ENCODE measurements at regions not wholly inside any gene's neighbourhood (a gene's known extent, or its start where the extent isn't known, plus 50 kb on each side); places are given as distances from the start of the nearest gene placed in this dataset.
A peak's percentile ranks its signal among the peaks of the same experiment; 100 is the strongest.

DNA sequence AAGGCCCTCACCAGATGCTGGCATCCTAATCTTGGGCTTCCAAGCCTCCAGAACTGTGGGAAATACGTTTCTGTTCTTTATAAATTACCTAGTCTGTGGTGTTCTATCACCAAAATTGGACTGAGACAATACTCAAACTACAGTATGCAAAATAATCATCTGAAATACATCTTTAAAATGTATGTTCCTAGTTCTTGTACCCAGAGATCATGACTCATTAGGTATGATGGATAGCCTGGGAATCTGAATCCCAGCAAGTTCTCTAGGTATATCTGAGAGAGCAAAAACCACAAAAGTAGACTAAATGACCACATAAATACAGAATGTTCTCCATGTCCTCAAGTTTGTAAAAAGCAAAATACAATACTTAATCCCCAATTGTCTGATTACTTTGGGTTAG is 166.3 kb downstream of the YIPF5 start:
- Histone ChIP-seq H3K27ac (ENCODE audit: low read depth in 2 of 2, low read length in 1 of 2) (no peak overlapping the region), H3K9me2 (no peaks in the 10 kb centered on the region), H4K20me1 (ENCODE audit: insufficient read depth) (no peaks in the 10 kb centered on the region), H3F3A (replicated peaks; ENCODE audit: insufficient read depth) (no peaks in the 10 kb centered on the region), H3K4me3 (ENCODE audit: low read depth in 2 of 2, low read length in 1 of 2) (no peak overlapping the region), H3K4me1 (ENCODE audit: control insufficient read depth in 1 of 2, insufficient read depth in 2 of 2, low read depth in 1 of 2, low read length in 1 of 2) (no peaks in the 10 kb centered on the region), H3K9ac (no peak overlapping the region), H3K4me2 (no peak overlapping the region), H2AFZ (ENCODE audit: low read depth) (no peak overlapping the region), H3K36me3 (replicated peaks in 1 of 2; ENCODE audit: control insufficient read depth in 1 of 2, insufficient read depth in 2 of 2, low read length in 1 of 2) (no peaks in the 10 kb centered on the region), H3K79me2 (ENCODE audit: insufficient read depth) (no peaks in the 10 kb centered on the region), H3K9me3 (peaks cover 2% of the 10 kb centered on the region; the same call in 1 of the 2 replicates), H3K27me3 (ENCODE audit: insufficient read depth) (no peaks in the 10 kb centered on the region)
- TF ChIP-seq RXRA (IDR thresholded peaks at IDR 0.05; ENCODE audit: borderline replicate concordance, low read depth) (no peak), JUND (IDR thresholded peaks at IDR 0.05) (peak; percentile 50), TCF12 (IDR thresholded peaks at IDR 0.05) (peak; percentile 20; the same call in 1 of the 2 replicates), FOSL2 (IDR thresholded peaks at IDR 0.05; ENCODE audit: borderline replicate concordance, low read depth) (peak; percentile 52; the same call in 1 of the 2 replicates)
- TF ChIP-seq, protein P1, sequence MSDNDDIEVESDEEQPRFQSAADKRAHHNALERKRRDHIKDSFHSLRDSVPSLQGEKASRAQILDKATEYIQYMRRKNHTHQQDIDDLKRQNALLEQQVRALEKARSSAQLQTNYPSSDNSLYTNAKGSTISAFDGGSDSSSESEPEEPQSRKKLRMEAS (IDR thresholded peaks at IDR 0.05; ENCODE audit: low read depth), result no peak
- TF ChIP-seq, protein P2, sequence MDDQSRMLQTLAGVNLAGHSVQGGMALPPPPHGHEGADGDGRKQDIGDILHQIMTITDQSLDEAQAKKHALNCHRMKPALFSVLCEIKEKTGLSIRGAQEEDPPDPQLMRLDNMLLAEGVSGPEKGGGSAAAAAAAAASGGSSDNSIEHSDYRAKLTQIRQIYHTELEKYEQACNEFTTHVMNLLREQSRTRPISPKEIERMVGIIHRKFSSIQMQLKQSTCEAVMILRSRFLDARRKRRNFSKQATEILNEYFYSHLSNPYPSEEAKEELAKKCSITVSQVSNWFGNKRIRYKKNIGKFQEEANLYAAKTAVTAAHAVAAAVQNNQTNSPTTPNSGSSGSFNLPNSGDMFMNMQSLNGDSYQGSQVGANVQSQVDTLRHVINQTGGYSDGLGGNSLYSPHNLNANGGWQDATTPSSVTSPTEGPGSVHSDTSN (IDR thresholded peaks at IDR 0.05), result peak; percentile 62
- WGBS (ENCODE audit: low lambda C conversion rate), result 44% methylated on average over 1 of the region's 1 CpG
- ChIA-PET POLR2A (no interaction called here), CTCF (no interaction called here)
- no peak for DNase-seq

DNA sequence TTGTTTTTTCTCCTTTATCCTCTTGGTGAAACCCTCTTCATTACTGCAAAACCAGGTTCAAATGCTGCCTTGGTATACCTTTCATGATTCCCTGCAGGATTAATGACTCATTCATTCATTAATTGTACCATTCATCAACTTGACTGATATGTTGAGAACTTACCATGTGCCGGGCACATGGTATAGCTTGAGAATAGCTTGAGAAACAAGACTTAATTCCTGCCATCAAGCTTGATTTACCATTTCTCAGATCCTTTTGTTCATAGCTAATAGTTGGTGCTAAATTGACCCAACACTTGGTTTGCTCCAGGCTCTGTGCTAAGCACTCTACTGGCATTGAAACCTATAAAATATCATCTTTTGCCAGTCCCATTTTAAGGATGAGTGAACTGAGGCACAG is 165.7 kb downstream of the YIPF5 start:
- CTCF ChIA-PET, result interaction anchor here (1.2 kb wide), 1 partner anchor 9 kb away, joined by 3 read pairs; no protein-coding TSS in a partner anchor
- H3K9me3 ChIP-seq, result peaks cover 2% of the 10 kb centered on the region; the same call in 1 of the 2 replicates
- no peak overlapping the region for H3K4me3 ChIP-seq (ENCODE audit: low read depth in 2 of 2, low read length in 1 of 2)
- no peaks in the 10 kb centered on the region for H3K27me3 ChIP-seq (ENCODE audit: insufficient read depth)
- TF ChIP-seq, protein P3, sequence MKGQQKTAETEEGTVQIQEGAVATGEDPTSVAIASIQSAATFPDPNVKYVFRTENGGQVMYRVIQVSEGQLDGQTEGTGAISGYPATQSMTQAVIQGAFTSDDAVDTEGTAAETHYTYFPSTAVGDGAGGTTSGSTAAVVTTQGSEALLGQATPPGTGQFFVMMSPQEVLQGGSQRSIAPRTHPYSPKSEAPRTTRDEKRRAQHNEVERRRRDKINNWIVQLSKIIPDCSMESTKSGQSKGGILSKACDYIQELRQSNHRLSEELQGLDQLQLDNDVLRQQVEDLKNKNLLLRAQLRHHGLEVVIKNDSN (IDR thresholded peaks at IDR 0.05; ENCODE audit: borderline replicate concordance, low read depth), result no peak
- no peak for TF ChIP-seq FOXJ3 (CRISPR knock-in tag; IDR thresholded peaks at IDR 0.05)
- no peak for TF ChIP-seq EP300 (IDR thresholded peaks at IDR 0.05; ENCODE audit: borderline replicate concordance in 1 of 2, low read depth in 1 of 2, low read length in 1 of 2)
- no peak for TF ChIP-seq JUND (IDR thresholded peaks at IDR 0.05)
- TF ChIP-seq CHD2 (IDR thresholded peaks at IDR 0.05; ENCODE audit: low read length, partially characterized antibody), result no peak
- TF ChIP-seq, protein P4, sequence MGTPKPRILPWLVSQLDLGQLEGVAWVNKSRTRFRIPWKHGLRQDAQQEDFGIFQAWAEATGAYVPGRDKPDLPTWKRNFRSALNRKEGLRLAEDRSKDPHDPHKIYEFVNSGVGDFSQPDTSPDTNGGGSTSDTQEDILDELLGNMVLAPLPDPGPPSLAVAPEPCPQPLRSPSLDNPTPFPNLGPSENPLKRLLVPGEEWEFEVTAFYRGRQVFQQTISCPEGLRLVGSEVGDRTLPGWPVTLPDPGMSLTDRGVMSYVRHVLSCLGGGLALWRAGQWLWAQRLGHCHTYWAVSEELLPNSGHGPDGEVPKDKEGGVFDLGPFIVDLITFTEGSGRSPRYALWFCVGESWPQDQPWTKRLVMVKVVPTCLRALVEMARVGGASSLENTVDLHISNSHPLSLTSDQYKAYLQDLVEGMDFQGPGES (IDR thresholded peaks at IDR 0.05; ENCODE audit: low read depth, low read length), result no peak
- no peak for TF ChIP-seq EZH2phosphoT487 (IDR thresholded peaks at IDR 0.05; ENCODE audit: borderline replicate concordance, low read depth)
- no peak for TF ChIP-seq FOXM1 (IDR thresholded peaks at IDR 0.05; ENCODE audit: low read depth)
- no peak for DNase-seq
- no peaks in the 10 kb centered on the region for H3K79me2 ChIP-seq (ENCODE audit: insufficient read depth)
- H4K20me1 ChIP-seq (ENCODE audit: insufficient read depth), result no peaks in the 10 kb centered on the region
- POLR2A ChIA-PET, result no interaction called here
- H3K27ac ChIP-seq (ENCODE audit: low read depth in 2 of 2, low read length in 1 of 2), result no peak overlapping the region
- H2AFZ ChIP-seq (ENCODE audit: low read depth), result no peak overlapping the region
- H3K4me2 ChIP-seq, result no peak overlapping the region
- no peaks in the 10 kb centered on the region for H3K36me3 ChIP-seq (replicated peaks in 1 of 2; ENCODE audit: control insufficient read depth in 1 of 2, insufficient read depth in 2 of 2, low read length in 1 of 2)
- H3K4me1 ChIP-seq (ENCODE audit: control insufficient read depth in 1 of 2, insufficient read depth in 2 of 2, low read depth in 1 of 2, low read length in 1 of 2), result no peaks in the 10 kb centered on the region
- no peaks in the 10 kb centered on the region for H3K9me2 ChIP-seq
- no peak overlapping the region for H3K9ac ChIP-seq
- no peaks in the 10 kb centered on the region for H3F3A ChIP-seq (replicated peaks; ENCODE audit: insufficient read depth)
- WGBS (ENCODE audit: low lambda C conversion rate), result 100% methylated on average over 1 of the region's 1 CpG
